ENCODE measurements at regions not wholly inside any gene's neighbourhood (a gene's known extent, or its start where the extent isn't known, plus 50 kb on each side); places are given as distances from the start of the nearest gene placed in this dataset.

GRCh38 chr1:117702654-117703053 is 96.8 kb downstream of the TENT5C start:
- TF ChIP-seq POLR2A (IDR thresholded peaks at IDR 0.05) (no peak), CTCF (IDR thresholded peaks at IDR 0.05) (no peak)
- H3K4me1 ChIP-seq = no peaks in the 10 kb centered on the region
- no peak overlapping the region for H3K4me3 ChIP-seq (replicated peaks in 1 of 3)
- no peaks in the 10 kb centered on the region for H3K9me3 ChIP-seq
- WGBS, 2 donors = 90 to 91% methylated on average over 3 of the region's 3 CpGs
- intact Hi-C loops (cut with DNase I) = no loop called here
- no peaks in the 10 kb centered on the region for H3K27me3 ChIP-seq
- no peaks in the 10 kb centered on the region for H3K36me3 ChIP-seq
- DNase-seq = no peak
- no peak overlapping the region for H3K27ac ChIP-seq

- no peaks in the 10 kb centered on the region for H3K9me3 ChIP-seq
- DNase-seq = no peak
- intact Hi-C loops (cut with DNase I) = no loop called here
- peaks cover 0 to 10% of the 10 kb centered on the region in 2 donors for H3K4me1 ChIP-seq
- TF ChIP-seq POLR2A (IDR thresholded peaks at IDR 0.05) (no peak), CTCF (IDR thresholded peaks at IDR 0.05) (no peak)
- H3K27ac ChIP-seq = no peak overlapping the region
- no peaks in the 10 kb centered on the region for H3K27me3 ChIP-seq
- no peak overlapping the region for H3K4me3 ChIP-seq (replicated peaks in 1 of 3)
- no peaks in the 10 kb centered on the region for H3K36me3 ChIP-seq
These were observed 101.5 kb downstream of the TENT5C start for GRCh38 chr1:117707371-117707770.

GRCh38 chr1:117708323-117709248 is 102.7 kb downstream of the TENT5C start:
- Histone ChIP-seq H3K4me1 (peaks cover 0 to 10% of the 10 kb centered on the region in 2 donors), H3K9me3 (no peaks in the 10 kb centered on the region), H3K27me3 (no peaks in the 10 kb centered on the region), H3K27ac (no peak overlapping the region), H3K36me3 (no peaks in the 10 kb centered on the region), H3K4me3 (replicated peaks in 1 of 3) (no peak overlapping the region)
- DNase-seq = peak in 1 of 2 donors; percentile 9
- intact Hi-C loops (cut with DNase I) = no loop called here
- no peak for TF ChIP-seq POLR2A (IDR thresholded peaks at IDR 0.05)
- TF ChIP-seq CTCF (IDR thresholded peaks at IDR 0.05) = no peak
- 76 to 85% methylated on average over 15 of the region's 15 CpGs for WGBS, 2 donors

- no peak overlapping the region for H3K4me3 ChIP-seq (replicated peaks in 1 of 3)
- 32 to 48% methylated on average over 4 of the region's 4 CpGs for WGBS, 2 donors
- TF ChIP-seq CTCF (IDR thresholded peaks at IDR 0.05) (no peak), POLR2A (IDR thresholded peaks at IDR 0.05) (no peak)
- peak; percentile 46 to 56 for DNase-seq
- H3K27me3 ChIP-seq = no peaks in the 10 kb centered on the region
- H3K36me3 ChIP-seq = no peaks in the 10 kb centered on the region
- peaks cover 0 to 10% of the 10 kb centered on the region in 2 donors for H3K4me1 ChIP-seq
- no peaks in the 10 kb centered on the region for H3K9me3 ChIP-seq
- intact Hi-C loops (cut with DNase I) = no loop called here
- no peak overlapping the region for H3K27ac ChIP-seq
These were observed 103.4 kb downstream of the TENT5C start for GRCh38 chr1:117709249-117709691.

- WGBS, 2 donors = 92 to 94% methylated on average over 6 to 8 of the region's 8 CpGs
- H3K4me3 ChIP-seq (replicated peaks in 1 of 3) = no peak overlapping the region
- no peak overlapping the region for H3K27ac ChIP-seq
- DNase-seq = no peak
- no peaks in the 10 kb centered on the region for H3K27me3 ChIP-seq
- TF ChIP-seq CTCF (IDR thresholded peaks at IDR 0.05) (no peak), POLR2A (IDR thresholded peaks at IDR 0.05) (no peak)
- H3K9me3 ChIP-seq = no peaks in the 10 kb centered on the region
- H3K4me1 ChIP-seq = peaks cover 0 to 10% of the 10 kb centered on the region in 2 donors
- intact Hi-C loops (cut with DNase I) = no loop called here
- H3K36me3 ChIP-seq = no peaks in the 10 kb centered on the region
These were observed 104.9 kb downstream of the TENT5C start for GRCh38 chr1:117710710-117711109.

All from thyroid gland (tissue), 4 donors.